Adrenal gland (tissue), 5 donors: ENCODE measurements at regions not wholly inside any gene's neighbourhood (a gene's known extent, or its start where the extent isn't known, plus 50 kb on each side); places are given as distances from the start of the nearest gene placed in this dataset.

Source experiments
- CTCF ChIP-seq, 6 experiments: fragments of 450-650 bp in 4 of 6; fragments of 200-600 bp in 2 of 6; sonication (generic) in 1 of 6; IDR thresholded peaks; 1 replicate in 5 of 6; 2 replicates in 1 of 6; pipeline versions ENCODE4 v1.5.1 to v1.8.0; 2016 to 2021; ENCODE audit warnings: antibody characterized with exemption in 6 of 6, mild to moderate bottlenecking in 2 of 6, moderate library complexity in 1 of 6
- POLR2A ChIP-seq, 2 donors: fragments of 450-650 bp; IDR thresholded peaks; one replicate each; pipeline ENCODE4 v1.6.1; 2017; ENCODE audit warnings: antibody characterized with exemption in 2 of 2, mild to moderate bottlenecking in 2 of 2, moderate library complexity in 1 of 2
- donor health status: DM: no; HTN: no; CAD: no.

GRCh38 chr10:128854204-128854603, 612.8 kb upstream of the MGMT start:
- TF ChIP-seq CTCF (IDR thresholded peaks at IDR 0.05) (no peak), POLR2A (IDR thresholded peaks at IDR 0.05) (no peak)
